MV-4-11 (cell line): ENCODE measurements at regions not wholly inside any gene's neighbourhood (a gene's known extent, or its start where the extent isn't known, plus 50 kb on each side); places are given as distances from the start of the nearest gene placed in this dataset.
"Not testable (repeated sequence)": the region's sequence is repeated elsewhere in the genome, so short reads cannot be mapped to it uniquely, and the experiment has no call there.

ENCODE experiments used
- DNase-seq: peaks from one replicate; lab custom pipeline; 2025; lab: John Stamatoyannopoulos, UW

DNA sequence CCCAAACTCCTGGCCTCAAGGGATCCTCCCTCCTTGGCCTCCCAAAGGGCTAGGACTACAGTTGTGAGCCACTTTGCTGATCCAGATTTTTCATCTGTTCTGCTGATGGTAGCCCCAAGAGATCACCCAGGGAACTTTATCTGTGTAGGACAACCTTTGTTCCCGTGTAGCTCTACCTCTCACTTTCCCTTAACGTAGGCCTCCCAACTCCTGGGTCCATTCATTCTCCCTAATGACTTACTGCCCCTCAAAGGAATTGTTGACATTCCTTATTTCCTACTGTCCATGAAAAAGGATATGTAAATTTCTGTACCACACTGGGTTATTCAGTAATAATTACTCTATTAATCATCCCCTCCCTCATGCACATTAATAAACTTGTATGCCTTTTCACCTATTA lies 51.0 kb upstream of the PHF24 start:
- no peak for DNase-seq

DNA sequence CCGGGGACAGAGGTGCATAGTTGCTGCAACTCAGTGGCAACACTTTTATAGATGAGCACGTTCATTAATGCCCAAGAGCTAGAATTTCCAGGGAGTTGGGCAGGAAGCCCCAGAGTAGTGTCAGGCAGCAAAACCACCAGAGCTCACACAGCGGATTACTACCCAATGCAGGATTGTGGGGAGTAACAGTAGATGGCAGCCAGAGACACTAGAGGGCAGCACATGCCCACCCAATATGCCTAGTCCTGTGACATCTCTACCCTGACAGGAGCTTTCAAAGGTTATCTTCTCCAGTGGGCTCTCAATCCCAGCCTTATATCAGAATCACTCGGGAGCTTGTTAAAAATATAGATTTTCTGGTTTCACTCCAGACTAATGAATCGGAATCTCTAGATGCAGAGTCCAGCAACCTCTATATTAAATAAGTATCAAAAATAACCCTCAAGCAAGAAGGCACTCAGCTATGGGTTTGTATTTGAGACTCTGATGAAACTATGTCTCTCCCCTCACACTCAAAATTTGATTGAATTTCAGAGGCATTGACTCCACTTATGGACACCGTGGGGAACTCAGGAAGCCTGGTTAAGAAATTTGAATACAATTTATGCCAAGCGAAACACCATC lies 58.4 kb upstream of the PHF24 start:
- peak; percentile 69 for DNase-seq

DNA sequence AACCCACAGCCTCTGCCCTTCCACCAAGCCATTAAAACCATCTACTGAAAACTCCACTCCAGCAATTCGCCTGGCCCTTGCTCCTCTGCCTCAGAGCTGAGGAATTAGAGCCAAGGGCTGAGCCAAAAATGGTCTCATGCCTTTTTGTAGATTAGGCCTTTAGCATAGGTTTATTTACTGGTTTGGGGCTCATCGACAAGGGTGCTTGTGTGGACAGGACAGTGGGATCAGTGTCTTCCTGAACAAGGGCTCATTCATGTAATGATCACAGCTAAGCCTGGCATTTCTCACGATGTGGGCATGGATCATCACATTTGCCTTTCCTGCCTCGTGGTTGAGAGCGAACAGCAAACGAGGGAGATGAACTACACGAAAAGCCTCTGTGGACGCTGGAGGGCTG lies 59.2 kb upstream of the PHF24 start:
- no peak for DNase-seq

DNA sequence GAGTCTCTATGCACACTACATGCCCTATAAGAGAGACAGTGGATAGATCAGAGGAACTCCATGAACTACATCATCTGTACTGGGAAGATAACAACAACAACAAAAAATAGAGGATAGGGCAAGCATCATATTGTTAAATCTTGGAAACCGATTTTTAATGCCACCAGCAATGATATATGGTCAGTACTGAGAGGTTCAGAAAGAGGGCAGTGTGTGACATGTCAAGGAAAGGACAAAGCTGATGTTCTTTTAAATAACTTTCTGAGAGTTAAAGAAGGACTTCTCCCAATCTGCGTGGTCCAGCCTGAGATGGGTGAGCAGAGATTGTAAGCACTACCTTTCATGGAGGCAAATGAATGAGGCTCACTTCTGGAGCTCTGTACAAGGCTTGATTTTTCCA lies 62.0 kb upstream of the PHF24 start:
- DNase-seq = peak; percentile 5

DNA sequence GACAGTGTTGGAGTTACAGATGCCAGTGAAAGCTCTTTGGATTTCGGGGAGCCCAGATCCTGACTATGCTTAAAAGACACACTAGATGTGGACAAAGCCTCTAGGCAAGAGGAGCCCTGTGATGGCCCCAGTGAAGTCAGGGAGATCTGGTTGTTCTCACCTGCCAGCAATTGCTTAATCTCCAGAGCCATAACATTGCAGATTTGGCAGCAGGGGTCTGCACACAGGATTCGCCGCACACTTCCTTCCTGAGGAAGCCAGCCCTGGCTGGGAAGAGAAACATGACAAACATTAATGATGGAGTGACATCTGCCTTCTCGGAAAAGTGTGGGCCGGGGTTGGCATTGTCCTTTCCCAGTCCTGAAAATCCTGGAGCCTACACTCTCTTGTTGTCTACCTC lies 65.2 kb upstream of the PHF24 start:
- DNase-seq = no peak

DNA sequence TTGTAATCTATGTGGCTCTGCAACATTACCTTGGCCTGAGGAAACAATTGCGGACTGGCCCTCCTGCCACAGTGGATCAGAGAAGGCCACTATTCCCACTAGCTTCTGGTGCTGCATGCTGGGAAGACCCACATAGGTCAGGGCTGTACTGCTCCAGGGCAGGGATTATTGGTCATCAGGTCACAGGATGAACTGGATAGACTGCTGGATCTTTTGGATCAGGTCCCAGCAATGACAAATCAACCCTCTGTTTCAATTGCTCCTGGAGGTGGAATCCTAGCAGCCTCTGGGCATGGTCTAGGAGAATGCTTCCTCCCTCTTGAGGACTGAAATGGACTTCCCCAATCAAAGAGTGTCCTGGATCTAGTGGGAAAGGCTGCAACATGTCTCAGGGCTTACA lies 66.7 kb upstream of the PHF24 start:
- no peak for DNase-seq

DNA sequence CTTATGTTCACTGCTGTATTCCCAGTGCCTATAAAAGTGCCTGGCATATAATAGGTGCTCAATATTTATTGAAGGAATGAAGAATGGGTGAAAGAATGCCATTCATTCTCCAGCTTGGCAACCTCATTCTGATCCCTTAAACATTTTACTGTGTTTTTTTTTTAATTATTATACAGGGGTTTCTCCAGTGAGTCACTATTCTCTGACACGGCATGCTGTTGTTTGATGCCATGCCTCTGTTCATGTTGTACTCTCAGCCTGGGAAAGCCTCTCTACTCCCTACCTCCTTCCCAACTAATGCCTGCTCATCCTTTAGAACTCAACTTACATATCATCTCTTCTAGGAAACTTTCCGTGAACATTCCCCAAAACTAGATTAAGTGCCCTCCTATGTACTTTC lies 70.2 kb upstream of the PHF24 start:
- DNase-seq = no peak

DNA sequence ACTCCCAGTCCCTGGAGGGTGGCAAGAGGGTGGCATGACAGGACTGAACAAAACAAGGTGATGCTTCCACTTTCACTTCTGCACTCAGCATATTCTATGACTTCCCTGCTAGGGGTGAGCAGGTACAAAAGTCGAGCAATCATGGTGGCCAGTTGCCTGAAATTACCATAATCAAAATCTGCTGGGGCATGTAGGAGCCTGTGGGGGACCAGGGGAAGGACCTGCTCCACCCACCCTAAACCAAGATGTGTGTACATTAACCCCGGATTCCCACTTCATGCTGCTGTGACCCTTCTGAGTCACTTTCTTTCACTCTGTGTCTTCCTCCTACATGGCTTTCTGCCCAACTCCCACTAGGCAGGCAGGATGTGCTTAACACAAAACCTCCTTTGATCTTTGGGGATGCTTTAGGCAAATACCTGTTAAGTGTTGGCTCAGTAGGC lies 73.3 kb upstream of the PHF24 start:
- no peak for DNase-seq

DNA sequence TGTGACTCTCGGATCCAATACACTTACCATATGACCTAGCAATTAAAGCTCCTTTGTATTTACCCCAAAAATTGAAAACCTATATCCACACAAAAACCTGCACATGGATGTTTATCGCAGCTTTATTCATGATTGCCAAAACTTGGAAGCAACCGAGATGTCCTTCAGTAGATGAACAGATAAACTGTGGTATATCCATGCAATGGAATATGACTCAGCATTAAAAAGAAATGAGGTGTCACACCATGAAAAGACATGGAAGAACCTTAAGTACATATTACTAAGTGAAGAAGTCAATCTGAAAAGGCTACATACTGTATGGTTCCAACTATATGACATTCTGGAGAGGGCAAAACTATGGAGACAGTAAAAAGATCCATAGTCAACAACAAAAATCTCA lies 82.0 kb upstream of the PHF24 start:
- no peak for DNase-seq

DNA sequence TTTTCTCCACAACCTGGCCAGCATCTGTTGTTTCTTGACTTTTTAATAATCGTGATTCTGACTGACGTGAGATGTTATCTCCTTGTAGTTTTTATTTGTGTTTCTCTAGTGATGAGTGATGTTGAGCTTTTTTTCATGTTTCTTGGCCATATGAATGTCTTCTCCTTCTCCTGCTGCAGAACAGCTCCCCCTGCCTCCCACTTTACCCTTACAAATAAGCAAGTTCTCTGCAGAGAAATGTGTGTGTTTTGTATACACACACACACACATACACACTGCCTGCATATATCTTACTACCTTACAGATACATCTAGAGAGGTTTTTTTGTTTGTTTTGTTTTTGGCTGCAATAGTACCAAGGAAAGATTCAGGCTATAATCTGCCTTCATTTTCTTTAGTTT lies 88.7 kb upstream of the PHF24 start:
- DNase-seq = peak; percentile 56

DNA sequence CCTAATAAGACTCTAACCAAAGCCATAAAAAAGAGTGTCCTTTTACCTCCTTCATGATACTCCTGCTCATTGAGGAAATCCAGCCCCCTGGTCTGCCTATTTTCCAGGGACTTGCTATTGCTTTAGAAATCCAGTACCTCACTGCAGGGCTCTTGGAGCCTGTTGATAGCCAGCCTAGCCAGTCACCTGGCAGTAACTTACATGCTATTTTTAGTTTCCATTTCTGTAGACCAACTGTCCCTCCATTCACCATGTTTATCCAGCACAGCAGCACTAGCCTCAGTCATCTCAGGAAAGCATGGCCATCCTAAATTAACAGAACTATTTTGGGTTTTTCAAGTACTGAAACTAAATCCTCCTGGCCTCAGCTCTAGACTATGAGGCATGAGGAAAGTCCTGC lies 91.5 kb upstream of the PHF24 start:
- DNase-seq = no peak

DNA sequence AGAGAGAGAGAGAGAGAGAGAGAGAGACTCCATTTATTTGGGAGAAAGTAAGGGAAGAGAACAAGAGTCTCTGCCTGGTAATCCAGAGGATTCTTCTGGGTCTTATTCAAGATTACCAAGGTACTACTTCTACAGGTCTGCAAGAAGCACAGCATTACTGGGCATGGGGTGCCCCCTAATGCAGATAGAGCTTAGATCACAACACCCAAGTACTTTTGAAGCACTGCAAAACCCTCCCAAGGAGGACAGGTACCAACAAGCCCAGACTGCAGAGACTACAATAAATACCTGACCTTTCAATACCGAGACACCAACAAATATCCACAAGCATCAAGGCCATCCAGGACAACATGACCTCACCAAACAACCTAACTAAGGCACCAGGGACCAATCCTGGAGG lies 94.7 kb upstream of the PHF24 start:
- no peak for DNase-seq

DNA sequence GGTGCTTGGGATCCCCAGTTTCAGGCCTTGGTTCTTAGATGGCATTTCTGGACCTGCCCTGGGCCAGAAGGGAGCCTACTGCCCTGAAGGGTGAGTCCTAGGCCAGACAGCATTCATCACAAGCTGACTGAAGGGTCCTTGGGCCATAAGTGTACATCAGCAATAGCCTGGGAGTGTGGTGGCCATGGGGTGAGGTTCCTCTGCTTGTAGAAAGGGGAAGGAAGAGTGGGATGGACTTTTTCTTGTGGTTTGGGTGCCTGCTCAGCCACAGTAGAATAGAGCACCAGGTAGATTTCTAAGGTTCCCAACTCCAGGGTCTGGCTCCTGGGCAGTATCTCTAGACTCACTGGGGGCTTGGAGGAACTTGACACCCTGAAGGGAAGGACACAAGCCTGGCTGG lies 95.2 kb upstream of the PHF24 start:
- DNase-seq = peak; percentile 66

DNA sequence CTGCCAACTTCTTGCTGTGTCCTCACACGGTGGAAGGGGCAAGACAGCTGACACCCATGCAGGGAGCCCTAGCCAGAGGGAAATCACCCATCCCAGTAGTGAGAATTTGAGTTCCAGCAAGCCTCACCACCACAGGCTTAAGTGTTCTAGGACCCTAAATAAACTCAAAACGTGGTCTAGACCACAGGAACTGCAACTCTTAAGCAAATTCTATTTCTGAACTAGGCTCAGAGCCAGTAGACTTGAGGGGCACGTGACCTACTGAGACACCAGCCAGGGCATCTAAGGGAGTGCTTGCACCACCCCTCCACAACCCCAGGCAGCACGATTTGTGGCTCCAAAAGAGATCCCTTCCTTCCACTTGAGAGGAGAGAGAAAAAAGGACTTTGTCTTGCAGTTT lies 96.0 kb upstream of the PHF24 start:
- peak; percentile 97 for DNase-seq

DNA sequence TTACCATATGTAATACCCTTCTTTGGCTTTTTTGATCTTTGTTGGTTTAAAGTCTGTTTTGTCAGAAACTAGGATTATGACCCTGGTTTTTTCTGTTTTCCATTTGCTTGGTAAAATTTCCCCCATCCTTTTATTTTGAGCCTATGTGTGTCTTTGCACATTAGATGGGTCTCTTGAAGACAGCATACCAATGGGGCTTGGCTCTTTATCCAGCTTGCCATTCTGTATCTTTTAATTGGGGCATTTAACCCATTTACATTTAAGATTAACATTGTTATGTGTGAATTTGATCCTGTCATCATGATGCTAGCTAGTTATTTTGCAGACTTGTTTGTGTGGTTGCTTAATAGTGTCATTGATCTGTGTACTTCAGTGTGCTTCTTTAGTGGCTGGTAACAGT lies 103.1 kb upstream of the PHF24 start:
- DNase-seq = not testable (repeated sequence)

DNA sequence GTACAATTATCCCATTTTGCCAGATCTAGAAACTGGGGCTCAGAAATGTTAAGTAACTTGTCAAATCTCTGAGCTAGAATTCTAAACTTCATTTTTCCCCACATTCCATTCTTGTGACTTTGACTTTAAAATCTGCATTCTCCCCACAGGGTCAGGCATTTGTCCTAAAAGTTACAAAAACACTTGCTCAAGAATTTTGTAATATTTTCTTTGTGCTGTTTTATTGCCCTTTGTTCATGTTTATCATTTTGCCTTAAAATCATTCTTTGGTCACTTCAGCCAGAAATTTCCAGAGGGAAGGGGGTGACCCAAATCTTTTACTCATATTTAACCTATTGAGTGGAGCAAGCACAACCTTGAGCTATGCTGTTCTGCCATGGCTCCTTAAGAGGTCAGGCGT lies 120.1 kb upstream of the CCL21 start:
- DNase-seq = no peak

DNA sequence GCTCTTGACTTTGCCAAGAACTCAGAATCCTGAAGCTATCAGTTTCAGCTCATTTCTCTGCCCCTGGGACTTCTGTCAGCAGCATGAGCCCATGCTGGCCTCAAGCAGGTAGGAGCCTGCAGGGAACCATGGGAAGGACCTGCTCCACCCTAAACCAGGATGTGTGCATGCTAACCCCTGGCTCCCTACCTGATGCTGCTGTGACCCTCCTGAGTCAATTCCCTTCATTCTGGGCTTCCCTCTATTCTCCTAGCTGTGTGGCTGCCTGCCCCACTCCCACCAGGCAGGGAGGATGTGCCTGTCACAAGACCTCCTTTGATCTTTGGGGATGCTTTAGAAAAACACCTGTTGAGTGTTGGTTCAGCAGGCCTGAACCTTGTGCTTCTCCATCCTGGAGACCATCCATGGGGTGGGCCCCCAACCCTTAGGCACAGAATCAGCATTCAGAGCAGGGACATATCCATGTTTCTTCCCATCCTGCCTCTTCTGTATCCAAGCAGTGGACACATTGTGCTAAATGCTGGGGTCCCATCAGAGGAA lies 117.1 kb upstream of the CCL21 start:
- DNase-seq = no peak

DNA sequence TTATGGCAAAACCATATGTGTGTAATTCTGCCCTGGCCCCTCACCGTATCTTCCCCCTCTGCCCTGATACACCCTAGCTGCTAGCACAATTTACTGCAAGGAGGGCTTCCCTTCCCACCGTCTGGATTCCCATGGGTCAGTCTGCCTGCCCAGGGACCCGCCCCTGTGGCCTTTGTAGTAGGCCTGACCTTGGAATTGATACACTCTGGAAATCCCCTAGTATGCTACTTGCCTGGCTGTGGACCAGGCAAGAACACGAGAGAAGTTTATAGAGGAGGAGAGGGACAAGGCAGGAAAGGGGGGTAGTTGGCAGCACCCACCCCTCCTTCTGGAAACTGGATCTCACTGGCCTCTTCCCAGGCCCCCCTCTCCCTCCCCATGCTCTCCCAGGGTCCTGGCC lies 115.8 kb upstream of the CCL21 start:
- no peak for DNase-seq

DNA sequence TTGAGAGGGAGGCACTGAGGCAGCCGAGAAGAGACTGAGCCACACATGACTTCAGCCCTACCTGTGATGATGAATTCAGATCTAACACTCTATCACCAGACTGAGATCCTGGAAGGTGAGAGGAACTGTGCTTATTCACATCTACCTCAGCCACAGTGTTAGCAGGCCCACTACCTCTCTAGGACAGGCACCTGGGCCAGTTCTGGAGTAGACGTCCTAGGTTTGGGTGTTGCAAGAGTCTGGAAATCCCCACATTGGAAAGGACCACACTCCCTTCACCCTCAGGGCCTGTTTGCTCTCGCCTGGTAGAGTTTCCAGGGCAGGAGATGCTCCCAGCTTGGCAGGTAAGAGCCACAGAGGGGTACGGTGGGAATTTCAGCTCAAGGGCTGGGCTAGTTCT lies 113.8 kb upstream of the CCL21 start:
- no peak for DNase-seq

DNA sequence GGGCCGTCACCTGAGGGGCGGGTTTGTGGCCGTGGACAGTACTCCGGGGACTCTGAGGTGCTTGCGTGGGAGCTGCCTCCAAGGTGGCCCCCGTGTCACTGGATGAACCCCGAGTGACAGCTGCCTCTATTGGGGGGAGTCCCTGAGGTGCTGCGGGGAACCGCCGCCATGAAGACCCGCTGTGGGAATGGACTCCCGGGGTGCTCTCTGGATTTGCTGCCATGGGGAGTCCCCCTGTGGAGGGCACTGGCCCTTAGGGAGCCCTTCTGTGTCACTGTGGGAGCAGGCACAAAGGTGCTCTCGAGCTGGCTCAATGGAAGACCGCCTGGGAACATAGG lies 100.2 kb upstream of the CCL21 start:
- no peak for DNase-seq

DNA sequence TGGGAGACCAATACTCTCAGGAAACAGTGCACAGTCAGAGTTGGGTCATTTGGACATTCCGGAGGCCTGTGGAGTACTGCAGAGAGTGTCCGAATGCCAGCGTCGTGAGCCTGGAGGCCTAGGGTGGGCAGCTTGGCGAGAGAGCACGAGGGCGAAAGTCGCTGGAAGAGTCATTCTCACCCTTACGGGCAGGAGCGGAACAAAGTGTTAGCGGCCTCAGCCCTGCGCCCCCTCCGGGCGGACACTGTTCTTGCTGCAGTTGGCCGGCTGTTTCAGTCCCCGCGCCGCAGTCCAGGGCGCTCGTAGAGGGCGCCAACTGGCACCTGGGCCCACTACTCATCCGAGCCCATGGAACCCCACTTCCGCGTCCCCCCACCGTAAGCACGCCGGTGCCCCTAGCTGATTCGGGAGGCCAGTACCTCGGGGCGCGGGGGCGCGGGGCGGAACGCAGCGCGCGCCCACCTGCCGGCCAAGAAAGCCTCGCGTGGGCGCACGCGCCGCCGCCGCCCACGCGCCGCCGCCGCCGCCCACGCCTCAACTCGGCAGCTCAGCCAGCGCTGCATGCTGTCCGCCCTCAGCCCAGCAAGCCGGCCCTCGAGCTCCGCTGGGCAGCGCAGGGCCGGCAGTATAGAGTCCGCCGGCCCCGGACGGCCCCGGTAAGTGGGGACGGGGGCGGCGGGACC lies 99.7 kb upstream of the CCL21 start:
- no peak for DNase-seq

DNA sequence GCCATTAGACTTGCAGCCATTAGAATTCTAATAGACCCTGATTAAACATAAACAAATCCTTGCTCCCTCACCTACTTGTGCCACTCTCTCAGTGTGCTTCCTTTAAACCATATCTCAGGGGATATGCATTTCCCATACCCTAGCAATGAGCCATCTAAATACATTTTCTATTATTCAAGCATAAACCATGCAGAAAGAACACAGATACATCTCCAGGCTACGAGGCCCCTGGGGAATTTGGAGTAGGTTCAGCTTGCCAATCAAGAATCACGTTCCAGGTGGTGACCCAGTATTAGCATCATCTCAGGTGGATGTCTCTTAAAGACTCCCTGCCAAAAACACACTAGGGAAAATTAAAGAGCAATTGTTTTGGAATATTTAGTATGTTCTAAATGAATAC lies 93.0 kb upstream of the CCL21 start:
- no peak for DNase-seq

DNA sequence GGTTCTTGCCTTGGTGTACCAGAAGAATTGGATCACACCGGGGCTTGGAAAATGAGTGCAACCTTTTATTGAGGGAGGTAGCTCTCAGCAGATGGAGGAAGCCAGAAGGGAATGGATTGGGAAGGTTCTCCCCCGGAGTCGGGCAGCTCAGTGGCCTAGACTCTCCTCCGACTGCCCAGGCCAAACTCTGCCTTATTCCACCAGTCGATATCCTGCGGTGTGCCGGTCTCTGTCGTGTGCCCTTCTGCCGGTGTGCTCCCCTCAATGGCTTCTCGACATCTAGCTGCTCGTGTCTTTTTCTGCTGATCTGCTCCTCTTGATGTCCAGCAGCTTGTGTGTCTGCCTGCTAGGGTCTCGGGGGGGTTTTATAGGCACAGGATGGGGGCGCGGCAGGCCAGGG lies 87.4 kb upstream of the CCL21 start:
- DNase-seq = no peak

DNA sequence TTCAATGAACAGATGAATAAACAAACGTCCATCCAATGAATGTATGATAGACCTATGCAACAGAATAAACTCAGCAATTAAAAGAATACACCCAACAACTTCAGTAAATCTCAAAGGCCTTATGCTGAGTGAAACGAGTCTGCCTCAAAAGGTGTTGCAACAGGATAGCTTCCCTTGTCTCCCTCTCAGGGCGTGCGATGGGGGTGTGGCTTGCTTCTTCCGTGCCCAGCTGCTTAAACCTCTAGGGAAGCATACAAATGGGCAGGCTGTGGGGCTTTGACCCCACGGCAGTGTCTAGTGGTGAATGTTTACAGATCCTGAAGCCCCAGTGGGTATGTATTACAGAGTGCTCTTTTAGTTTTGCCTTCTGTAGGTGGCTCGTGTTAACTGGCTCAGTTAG lies 87.0 kb upstream of the CCL21 start:
- peak; percentile 18 for DNase-seq
